Neural cell (in vitro differentiated cells): ENCODE measurements at regions not wholly inside any gene's neighbourhood (a gene's known extent, or its start where the extent isn't known, plus 50 kb on each side); places are given as distances from the start of the nearest gene placed in this dataset.

Source experiments
- EP300 ChIP-seq: fragments of 450-650 bp; conservative IDR thresholded peaks from 2 replicates; pipeline ENCODE4 v1.6.1; 2014; ENCODE audit warnings: antibody characterized with exemption, mild to moderate bottlenecking, moderate library complexity; ENCODE audit not compliant: poor library complexity, severe bottlenecking
- EZH2 ChIP-seq: fragments of 200-600, 300-800 bp; shearing (Covaris generic), sonication (generic); IDR thresholded peaks from 2 replicates; pipeline ENCODE4 v1.6.1; 2014; ENCODE audit warnings: antibody characterized with exemption, low read length, borderline replicate concordance, mild to moderate bottlenecking; ENCODE audit not compliant: insufficient read depth, poor library complexity, severe bottlenecking
- POLR2AphosphoS5 ChIP-seq: IDR thresholded peaks from 2 replicates; pipeline ENCODE4 v1.6.1; 2012
- TAF1 ChIP-seq: IDR thresholded peaks from 2 replicates; pipeline ENCODE4 v1.6.1; 2012; ENCODE audit warnings: low read depth
- TF ChIP-seq, protein P1 (sequence below): fragments of 450-650 bp; IDR thresholded peaks from 2 replicates; pipeline ENCODE4 v1.5.1; 2014; ENCODE audit warnings: antibody characterized with exemption, mild to moderate bottlenecking, moderate library complexity; ENCODE audit not compliant: poor library complexity, severe bottlenecking
- TF ChIP-seq, protein P2 (sequence below): IDR thresholded peaks from 2 replicates; pipeline ENCODE4 v1.6.1; 2012; ENCODE audit warnings: borderline replicate concordance

DNA sequence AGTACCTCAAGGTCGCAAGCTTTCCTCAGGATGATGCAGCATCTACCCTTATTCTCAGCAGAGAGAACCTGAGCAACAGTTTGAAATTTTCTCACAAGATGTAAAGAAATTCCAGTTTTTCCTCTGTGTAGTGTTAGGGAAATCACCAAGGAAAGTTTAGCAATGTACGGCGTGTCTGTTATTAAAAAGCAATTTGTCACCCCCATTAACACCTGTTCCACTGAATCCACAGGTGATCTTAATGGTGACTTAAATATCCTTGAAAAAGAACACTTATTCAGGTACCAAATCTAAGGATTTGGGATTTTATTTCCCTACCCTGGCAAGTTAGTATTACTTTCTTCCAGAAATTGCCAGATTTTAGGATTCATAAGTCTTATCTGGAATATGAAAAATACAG is 77.9 kb upstream of the ATP10B start:
- TF ChIP-seq, protein P1, sequence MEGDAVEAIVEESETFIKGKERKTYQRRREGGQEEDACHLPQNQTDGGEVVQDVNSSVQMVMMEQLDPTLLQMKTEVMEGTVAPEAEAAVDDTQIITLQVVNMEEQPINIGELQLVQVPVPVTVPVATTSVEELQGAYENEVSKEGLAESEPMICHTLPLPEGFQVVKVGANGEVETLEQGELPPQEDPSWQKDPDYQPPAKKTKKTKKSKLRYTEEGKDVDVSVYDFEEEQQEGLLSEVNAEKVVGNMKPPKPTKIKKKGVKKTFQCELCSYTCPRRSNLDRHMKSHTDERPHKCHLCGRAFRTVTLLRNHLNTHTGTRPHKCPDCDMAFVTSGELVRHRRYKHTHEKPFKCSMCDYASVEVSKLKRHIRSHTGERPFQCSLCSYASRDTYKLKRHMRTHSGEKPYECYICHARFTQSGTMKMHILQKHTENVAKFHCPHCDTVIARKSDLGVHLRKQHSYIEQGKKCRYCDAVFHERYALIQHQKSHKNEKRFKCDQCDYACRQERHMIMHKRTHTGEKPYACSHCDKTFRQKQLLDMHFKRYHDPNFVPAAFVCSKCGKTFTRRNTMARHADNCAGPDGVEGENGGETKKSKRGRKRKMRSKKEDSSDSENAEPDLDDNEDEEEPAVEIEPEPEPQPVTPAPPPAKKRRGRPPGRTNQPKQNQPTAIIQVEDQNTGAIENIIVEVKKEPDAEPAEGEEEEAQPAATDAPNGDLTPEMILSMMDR: no peak
- TF ChIP-seq EP300 (no peak), EZH2 (no peak), TAF1 (no peak), POLR2AphosphoS5 (no peak)
- TF ChIP-seq, protein P2, sequence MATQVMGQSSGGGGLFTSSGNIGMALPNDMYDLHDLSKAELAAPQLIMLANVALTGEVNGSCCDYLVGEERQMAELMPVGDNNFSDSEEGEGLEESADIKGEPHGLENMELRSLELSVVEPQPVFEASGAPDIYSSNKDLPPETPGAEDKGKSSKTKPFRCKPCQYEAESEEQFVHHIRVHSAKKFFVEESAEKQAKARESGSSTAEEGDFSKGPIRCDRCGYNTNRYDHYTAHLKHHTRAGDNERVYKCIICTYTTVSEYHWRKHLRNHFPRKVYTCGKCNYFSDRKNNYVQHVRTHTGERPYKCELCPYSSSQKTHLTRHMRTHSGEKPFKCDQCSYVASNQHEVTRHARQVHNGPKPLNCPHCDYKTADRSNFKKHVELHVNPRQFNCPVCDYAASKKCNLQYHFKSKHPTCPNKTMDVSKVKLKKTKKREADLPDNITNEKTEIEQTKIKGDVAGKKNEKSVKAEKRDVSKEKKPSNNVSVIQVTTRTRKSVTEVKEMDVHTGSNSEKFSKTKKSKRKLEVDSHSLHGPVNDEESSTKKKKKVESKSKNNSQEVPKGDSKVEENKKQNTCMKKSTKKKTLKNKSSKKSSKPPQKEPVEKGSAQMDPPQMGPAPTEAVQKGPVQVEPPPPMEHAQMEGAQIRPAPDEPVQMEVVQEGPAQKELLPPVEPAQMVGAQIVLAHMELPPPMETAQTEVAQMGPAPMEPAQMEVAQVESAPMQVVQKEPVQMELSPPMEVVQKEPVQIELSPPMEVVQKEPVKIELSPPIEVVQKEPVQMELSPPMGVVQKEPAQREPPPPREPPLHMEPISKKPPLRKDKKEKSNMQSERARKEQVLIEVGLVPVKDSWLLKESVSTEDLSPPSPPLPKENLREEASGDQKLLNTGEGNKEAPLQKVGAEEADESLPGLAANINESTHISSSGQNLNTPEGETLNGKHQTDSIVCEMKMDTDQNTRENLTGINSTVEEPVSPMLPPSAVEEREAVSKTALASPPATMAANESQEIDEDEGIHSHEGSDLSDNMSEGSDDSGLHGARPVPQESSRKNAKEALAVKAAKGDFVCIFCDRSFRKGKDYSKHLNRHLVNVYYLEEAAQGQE: no peak
